GM18909 (cell line): ENCODE measurements at regions not wholly inside any gene's neighbourhood (a gene's known extent, or its start where the extent isn't known, plus 50 kb on each side); places are given as distances from the start of the nearest gene placed in this dataset.

Source experiments
- ATAC-seq: cut with Tn5 transposase; IDR thresholded peaks from one replicate; pipeline ENCODE4 v1.9.1; 2021; ENCODE audit warnings: mild to moderate bottlenecking; ENCODE audit not compliant: unreplicated experiment, poor library complexity

DNA sequence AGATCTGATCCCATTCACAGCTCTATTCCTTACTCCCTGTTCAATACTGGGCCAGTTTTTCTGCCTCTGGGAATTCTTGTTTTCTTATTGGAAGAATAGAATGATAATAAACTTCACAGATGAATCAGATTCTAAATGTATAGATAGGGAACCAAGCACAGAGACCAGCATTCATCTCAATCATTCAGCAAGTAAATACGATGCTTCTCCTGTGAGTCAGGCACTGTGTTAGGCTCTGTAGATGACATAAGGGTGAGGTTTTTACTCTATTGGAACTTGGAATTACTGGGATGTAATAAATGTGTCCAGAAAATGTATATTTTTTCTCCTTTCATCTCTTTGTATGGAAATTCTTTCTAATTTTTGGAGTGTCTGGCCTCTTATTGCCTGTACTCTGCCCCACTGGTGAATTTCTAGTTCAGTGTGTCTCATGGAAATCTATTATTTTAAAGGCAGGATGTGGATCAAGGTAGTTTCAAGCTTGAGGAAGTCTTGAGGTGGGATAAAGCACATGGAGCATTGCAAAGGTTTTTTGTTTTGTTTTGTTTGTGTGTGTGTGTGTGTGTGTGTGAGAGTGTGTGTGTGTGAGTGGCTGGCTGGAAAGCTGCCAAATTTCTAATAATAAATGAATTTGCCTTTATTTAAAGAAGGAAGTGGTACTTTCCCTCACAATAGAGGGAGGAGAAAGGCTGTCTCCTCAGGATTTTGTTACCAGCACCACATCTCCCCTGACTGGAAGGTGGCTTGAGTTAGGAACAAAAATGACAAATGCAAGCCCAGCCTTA, 117.9 kb upstream of the HS3ST1 start:
- no peak for ATAC-seq

DNA sequence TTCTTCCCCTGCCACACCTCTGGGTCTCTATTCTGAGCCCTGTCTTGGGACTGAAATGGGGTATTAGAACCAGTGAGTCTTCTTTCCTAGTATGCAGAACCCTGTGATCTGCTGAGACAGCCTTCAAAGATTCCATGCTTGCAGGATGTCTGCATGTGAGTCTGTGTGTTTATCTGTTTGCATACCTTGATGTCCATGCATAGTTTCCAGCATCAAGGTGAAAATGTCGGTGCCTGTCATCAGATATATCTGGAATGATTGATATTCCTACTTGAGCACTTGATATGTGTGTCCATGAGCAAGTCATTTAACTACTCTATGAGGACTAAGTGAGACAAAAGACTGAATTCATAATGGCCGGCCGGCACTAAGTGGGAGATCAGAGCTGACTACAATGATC, 117.0 kb upstream of the HS3ST1 start:
- ATAC-seq: no peak

DNA sequence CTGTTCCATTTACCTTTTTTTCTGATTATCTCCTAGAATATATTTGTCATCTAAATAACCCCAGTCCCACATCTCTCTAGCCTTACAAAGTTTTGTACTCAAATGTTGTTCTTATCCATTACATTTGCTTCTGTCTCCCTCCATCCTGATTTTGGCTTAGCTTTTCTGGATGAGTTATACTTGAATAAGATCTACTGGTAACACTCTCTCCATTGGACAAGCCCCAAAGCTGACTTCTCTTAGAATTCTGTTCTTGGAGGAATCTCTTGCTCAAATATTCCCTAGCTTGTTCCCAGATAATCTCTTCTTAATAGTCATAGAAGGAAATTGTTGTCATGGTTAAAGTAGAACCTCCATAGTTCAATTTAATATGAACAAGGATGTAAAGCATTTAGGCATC, 115.5 kb upstream of the HS3ST1 start:
- no peak for ATAC-seq

DNA sequence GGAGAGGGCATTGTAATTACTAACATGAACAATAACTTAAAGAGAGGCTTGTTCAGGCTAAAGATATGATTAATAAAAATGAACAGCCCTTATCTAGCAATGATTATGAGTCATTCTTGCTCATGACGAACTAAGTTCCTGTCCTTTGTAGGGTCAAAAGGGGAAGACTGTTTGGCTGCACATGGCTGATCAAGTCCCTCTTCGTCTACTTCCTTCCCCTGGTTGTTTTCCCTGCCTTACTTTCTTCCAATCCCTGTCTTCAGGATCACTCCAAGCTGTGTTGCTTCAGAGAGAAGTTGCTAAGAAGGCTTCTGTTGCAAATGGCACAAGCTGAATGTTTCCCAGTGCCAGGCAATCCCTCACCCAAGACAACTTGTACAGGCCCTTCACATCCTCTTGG, 115.0 kb upstream of the HS3ST1 start:
- no peak for ATAC-seq

DNA sequence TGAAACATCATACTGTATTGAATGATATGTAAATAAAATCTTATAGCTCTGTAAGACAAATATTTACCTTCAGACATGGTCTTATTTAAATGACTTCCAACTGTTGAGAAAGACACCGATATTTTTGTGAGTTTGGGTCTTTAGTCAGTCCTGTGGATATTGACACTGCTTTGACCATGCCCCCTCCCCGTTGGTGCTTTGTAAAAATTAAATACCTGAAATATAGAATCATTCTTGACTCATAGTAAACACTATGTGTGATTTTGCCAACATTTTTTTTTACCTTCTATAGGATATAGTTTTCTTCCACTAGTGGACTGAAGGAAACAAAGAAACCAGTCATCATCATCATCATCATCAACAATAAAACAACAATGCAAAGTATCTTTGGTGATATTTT, 114.3 kb upstream of the HS3ST1 start:
- no peak for ATAC-seq

DNA sequence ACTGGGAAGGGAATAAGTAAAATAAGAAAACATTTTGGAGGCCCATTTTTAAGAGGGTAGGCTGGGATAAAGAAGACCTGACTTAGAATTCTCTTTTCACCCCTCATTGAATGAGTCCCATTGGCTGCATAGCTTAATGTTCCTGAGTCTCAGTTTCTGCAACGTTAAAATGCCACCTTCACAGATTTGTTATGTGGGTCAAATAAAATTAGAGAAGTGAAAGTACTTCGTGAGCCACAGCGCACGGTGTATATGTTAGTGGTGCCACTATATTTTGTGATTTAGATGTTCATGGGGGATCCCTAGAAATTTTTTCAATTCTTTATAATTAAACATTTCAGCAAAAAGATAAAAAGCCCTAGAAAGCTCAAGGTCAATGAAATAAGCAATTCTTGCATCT, 109.2 kb upstream of the HS3ST1 start:
- peak; percentile 73 for ATAC-seq

DNA sequence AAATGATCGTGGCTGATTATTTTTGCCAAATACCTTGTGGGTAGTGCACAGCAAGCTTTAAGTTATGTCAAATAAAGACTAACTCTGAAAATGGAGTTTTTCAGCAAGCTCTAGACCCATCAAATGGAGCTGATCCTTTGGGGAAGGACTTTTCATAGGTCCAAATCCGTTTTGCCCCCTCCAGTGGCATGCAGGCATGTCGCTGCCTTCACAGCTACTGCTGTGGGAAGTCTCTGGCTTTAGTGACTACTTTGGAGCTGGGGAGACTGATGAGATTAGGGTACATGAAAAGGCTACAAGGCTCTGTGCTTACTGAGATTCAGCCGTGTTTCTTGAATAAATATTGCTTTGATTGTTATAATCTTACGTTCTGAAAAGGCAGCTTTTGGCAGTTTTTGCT, 106.6 kb upstream of the HS3ST1 start:
- no peak for ATAC-seq

DNA sequence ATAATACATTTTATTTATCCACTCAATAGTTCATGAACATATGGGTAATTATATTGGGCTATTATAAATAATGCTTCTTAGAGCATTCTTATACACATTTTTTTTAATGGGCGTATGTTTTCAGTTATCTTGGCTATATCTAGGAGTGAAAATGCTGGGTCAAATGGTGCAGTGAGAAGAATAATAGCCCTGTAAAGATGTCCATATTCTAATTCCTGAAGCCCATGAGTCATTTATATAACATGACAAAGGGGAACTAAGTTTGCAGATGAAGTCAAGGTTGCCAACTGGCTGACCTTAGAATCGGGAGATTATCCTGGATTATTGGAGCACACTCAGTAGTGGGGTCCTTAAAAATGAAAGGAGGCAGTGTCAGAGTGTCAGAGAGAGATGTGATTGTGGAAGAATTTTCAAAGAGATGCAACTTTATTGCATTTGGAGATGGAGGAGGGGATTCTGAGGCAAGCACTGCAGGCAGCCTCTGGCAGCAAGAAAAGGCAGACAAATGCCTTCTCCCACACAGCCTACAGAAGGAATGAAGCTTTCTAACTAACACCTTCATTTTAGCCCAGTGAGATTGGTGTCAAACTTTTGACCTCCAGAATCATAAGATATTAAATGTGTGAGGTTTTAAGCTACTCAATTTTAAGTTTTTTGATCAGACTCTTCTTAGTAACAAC, 106.1 kb upstream of the HS3ST1 start:
- no peak for ATAC-seq

DNA sequence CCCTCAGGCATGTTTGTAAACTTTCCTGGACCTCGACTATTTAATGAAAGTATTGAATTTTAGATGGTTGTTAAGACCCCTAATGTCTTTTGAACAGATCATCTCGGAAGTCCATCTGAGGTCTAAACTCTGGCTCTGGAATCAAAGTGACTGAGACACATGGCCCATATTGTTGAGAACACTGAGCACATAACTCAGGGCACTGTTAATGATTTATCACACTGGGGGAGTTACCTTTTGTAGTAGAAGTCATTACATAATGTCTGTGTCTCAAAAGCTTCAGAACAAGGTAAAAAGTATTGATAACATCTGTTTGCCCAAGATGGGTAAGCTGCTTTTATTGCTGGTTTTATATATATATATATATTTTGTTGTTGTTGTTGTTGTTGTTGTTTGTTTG, 103.4 kb upstream of the HS3ST1 start:
- ATAC-seq: no peak

DNA sequence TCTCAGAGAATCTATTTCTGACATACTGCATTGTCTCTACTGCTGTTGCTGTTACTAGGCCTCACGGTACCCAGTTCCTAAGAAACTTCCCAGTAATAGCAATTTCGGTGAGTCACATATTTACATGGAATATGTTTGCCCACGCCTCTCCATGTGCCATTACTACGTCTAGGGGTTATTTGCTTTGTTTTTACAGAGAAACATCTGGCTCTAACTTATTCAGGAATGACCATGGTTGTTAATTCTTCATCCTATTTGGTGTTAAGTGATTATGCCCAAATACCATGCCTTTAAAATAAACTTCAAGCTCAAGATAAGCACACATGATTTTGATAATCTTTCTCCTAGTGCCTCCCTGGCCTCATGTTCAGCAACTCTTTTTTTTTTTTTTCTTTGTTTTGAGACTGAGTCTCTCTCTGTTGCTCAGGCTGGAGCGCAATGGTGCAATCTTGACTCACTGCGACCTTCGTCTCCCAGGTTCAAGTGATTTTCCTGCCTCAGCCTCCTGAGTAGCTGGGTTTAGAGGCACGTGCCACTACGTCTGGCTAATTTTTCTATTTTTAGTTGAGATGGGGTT, 101.0 kb upstream of the HS3ST1 start:
- ATAC-seq: no peak

DNA sequence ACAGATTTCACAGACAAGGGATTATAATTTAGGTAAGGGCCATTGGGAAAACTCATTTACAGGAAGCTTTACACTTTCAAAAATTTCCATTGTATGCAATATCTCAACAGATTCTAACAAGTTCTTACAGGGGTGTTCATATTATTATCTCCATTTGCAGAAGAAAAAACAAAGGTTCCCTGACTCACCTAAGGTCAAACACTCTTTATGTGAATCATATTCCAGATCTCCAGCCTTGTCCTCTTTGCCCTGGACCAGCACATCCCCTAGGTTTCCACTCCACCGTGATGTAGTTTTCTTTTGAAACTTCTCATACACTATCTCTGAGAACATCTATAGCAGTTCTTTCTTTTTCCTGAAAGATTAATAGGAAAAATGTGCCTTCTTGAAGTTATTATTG, 96.4 kb upstream of the HS3ST1 start:
- no peak for ATAC-seq

DNA sequence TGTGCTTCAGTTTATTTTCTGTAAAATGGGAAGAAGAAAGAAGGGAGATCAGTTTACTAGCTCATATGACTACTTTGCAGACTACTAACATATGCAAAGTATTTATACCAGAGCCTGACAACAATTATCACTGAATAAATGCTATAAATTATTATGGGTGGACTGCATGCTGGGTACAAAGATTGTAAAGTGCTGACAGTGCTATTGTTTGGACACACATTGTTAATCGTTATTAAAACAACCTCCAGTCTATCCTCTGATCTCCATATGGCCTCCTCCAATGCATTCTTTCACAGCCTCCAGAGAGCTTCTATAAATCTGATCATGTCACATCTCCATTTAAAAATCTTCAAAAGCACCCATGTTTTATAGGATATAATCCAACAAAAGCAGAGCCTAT, 90.1 kb upstream of the HS3ST1 start:
- ATAC-seq: no peak

DNA sequence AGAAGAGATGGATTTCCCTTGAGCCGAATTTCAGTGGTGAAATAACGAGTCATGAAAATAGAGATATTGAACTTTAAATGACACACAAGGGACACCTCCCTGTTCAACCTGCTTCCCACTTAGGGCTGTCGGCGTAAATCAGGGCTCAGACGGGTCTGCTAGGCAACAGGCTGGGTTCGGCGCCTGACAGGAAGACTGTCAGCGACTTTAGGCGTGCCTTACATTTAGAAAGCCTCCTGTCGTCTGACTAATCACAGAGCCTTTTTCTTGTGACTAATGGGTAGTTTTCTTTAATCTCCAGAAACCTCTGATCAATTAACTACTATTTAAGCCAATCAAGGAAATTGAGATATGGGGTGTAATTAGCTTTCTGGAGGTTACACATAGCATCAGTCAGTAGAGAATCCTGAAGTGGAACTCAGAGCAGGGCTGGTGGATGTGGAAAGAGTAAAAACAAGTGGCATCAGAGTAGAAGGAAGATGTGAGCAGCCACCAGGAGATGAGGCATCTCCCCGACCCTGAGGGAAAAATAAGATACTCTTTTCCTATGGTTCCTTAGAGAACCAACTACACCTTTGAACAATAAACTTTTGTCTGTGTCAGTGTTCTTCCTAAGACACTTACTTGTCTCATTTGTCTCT, 86.2 kb upstream of the HS3ST1 start:
- ATAC-seq: no peak

DNA sequence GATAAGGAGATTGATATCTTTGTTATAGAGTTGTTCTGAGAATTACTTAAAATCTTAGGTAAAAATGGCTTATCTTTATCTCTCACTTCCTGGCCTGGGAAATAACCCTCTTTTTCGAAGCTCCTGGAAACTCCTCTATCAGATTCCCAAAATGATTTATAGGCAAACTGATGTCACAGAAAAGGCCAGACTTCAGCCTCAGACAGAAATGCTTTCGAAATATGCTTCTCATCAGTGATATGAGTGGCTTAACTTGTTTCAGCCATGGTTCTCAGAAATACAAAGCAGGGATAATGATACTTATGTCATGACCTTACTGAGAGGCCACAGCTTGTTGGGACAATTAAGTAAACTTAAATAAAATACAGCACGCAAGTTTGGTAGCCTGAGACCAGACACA, 85.3 kb upstream of the HS3ST1 start:
- ATAC-seq: no peak

DNA sequence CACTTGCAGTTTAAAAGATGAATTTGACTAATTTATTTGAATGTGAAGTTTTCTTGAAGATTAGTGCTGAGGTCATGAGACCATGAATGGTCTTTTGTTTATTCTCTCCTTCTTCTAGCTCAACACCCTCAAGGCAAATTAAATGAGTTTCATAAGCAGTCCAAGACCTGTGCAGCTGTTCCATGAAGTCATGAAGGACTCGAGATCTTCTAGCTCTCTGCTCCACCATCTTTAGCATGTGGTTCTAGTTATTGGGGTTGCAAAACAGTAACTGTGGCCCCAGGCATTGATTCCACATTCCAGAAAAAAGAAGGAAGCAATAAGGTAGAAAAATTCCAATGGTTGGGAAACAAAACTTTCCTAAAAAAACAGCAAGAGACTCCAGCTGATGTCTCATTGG, 84.2 kb upstream of the HS3ST1 start:
- no peak for ATAC-seq

DNA sequence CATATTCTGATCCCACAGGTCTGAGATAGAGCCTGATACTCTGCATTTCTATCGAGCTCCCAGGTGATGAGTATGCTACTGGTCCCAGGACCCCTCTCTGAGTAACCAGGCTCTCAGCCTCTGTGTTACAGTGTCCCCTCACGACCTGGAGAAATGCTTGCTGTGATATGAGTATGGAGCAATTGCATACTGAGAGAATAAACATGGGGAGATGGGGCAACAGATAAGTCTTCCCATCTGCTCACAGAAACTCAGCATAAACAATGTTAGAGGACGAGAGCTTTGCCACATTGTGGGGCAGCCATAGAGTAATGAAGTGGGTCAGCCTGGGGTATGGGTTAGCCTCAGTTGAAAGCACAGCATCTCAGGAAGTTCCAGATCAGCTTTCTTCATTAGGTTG, 82.6 kb upstream of the HS3ST1 start:
- no peak for ATAC-seq

DNA sequence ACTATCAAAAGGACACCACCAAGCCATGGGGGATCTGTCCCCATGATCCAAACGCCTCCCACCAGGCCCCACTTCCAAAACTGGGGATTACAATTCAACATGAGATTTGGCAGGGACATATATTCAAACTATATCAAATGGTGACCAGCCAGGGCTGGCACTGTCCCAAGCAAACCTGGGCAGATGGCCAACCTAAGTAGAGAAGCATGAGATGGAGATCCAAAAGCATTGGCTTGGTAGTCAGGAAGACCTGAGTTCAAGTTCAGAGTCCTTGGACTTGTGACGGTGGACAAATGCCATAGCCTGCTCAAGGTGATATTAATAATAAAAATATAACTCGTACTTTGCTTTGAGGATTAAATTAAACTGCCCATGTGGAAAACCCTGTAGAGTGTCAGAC, 79.2 kb upstream of the HS3ST1 start:
- ATAC-seq: no peak

DNA sequence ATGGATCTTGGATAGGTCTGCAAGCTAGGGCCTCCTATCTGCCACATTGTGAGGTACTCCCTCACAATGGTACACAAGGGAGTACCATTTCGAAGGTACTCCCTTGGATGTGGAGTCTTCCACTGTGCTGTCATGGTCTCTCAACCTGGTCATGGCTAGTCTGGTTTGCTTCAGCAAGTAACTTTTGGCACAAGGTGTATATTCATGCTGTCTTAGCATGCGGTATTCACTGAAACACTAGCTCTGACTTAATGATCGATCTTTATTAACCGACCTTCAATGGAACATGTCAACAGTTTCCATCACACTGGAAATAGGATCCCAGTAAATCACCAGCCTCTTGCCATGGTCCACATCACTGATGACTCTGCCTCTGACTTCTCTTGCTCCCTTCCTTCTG, 77.5 kb upstream of the HS3ST1 start:
- ATAC-seq: no peak

DNA sequence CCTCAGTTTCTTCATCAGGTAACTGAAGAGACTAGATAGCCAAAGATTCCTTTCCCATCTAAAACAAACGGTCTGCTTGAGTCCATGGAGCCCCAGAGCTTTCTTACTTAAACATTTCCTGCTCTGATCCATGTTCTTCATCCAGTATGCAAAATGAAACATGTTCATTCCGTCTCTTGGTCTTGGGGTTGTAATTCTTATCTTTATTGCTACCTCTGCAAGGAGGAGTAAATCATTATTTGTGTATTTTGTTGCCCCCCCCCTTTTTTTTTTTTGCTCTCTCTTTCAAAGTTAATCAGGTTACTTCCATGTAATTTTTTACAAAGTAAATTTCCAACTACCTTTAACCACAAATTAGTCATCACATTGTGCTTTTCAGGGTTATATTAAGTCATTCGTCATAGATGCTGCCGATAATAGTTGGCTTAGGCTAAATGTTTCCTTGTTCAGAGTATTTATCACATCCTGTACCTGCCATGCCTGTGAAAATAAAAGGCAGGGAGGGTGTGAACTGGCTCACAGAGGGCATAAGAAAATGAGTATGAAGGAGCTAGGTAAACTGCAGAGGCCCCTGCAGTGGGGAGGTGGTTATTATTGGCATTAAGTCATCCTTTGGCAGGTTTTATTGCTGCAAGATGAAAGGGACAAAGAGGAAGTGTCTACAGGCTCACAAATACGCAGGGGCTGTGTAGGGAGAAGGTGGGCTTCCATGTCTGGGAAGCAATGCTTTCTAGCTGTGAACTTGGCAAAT, 76.7 kb upstream of the HS3ST1 start:
- ATAC-seq: no peak

DNA sequence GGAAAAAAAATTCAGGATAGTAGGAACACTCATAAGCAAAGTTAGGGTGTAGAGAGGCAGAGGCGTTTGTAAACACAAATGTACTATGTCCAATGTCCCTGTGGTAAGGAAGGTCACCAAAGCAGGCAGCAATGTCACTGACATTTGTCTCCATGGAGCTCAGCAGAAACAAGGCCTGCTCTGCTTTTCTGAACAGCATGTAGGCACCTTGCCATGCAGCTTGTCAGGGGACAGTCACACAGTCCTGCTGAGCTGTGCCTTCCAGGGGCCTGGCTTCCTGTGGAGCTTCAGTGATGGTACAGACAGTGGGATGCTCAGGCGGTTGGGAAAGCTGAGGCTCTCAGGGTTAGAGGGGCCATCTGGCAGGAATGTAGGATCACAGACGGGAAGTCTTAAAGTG, 74.5 kb upstream of the HS3ST1 start:
- no peak for ATAC-seq

DNA sequence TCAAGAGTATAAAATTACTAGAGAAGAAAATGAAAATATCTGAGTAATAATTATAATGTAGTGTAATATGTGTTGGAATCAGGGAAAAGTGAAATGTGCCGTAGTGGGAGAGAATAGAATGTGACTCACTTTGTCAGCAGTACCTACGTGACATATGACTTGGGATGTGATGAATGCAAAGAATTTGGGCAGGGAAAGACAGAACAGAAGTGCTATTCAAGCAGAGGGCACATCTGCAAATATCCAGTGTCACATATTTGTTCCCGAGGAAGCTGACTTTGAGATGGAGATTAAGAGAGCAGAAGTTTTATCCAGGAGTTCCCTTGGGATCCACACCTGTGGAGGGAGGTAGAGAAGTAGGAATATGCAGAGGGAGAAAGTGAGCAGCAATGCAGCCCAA, 69.3 kb upstream of the HS3ST1 start:
- no peak for ATAC-seq
